MCF 10A (cell line): ENCODE measurements at regions not wholly inside any gene's neighbourhood (a gene's known extent, or its start where the extent isn't known, plus 50 kb on each side); places are given as distances from the start of the nearest gene placed in this dataset.

Experiments used
- BruUV-seq: library from RNA; stranded (reverse); fragments of 400-500 nt; replicated peaks from 2 replicates; lab custom pipeline; 2021; lab: Mats Ljungman, UMichigan
- CTCF ChIA-PET: fragments of 300-600 bp; sonication (Branson Sonifier 250); formaldehyde crosslinking; extraction: SDS; loops from one replicate; lab custom pipeline; 2021; ENCODE audit warnings: antibody characterized with exemption, inconsistent platforms; lab: Yijun Ruan, JAX
- POLR2A ChIA-PET: fragments of 300-600, 350-650 bp; sonication (Branson Sonifier 250); formaldehyde crosslinking; extraction: SDS; loops from one replicate; lab custom pipeline; 2020; ENCODE audit warnings: antibody characterized with exemption, inconsistent platforms; lab: Yijun Ruan, JAX
- DNase-seq: peaks from one replicate; pipeline ENCODE4 v3.0.0-alpha.2; 2018; ENCODE audit not compliant: unreplicated experiment
- H3K27ac Mint-ChIP-seq: one replicate; pipeline ENCODE4 v1.8.0; 2022; ENCODE audit warnings: mild to moderate bottlenecking, low read depth, mixed read lengths; ENCODE audit not compliant: unreplicated experiment
- H3K27me3 Mint-ChIP-seq: one replicate; pipeline ENCODE4 v1.8.0; 2022; ENCODE audit warnings: mixed read lengths; ENCODE audit not compliant: insufficient read depth, unreplicated experiment
- H3K36me3 Mint-ChIP-seq: one replicate; pipeline ENCODE4 v1.8.0; 2022; ENCODE audit warnings: mild to moderate bottlenecking, moderate library complexity, mixed read lengths; ENCODE audit not compliant: insufficient read depth, unreplicated experiment
- H3K4me1 Mint-ChIP-seq: one replicate; pipeline ENCODE4 v1.8.0; 2022; ENCODE audit warnings: mixed read lengths; ENCODE audit not compliant: insufficient read depth, unreplicated experiment
- H3K4me3 Mint-ChIP-seq: one replicate; pipeline ENCODE4 v1.8.0; 2022; ENCODE audit warnings: mild to moderate bottlenecking, moderate library complexity, mixed read lengths; ENCODE audit not compliant: unreplicated experiment
- H3K9me3 Mint-ChIP-seq: one replicate; pipeline ENCODE4 v1.8.0; 2022; ENCODE audit warnings: mixed read lengths; ENCODE audit not compliant: unreplicated experiment
- intact Hi-C: fragments of 100-400 bp; cut with micrococcal nuclease; formaldehyde crosslinking; loops from 2 replicates; pipeline ENCODE4 v1.14.1; 2022
- TF ChIP-seq, protein P1 (sequence below): fragments of 200-600 bp; IDR thresholded peaks from one replicate; pipeline ENCODE4 v1.8.0; 2022; ENCODE audit warnings: antibody characterized with exemption, mild to moderate bottlenecking; ENCODE audit not compliant: unreplicated experiment

- ChIA-PET POLR2A (interaction anchor here (0.6 kb wide), 1 partner anchor 229 kb away, joined by 4 read pairs; no protein-coding TSS in a partner anchor), CTCF (interaction anchor here (0.7 kb wide), 1 partner anchor 55 kb away, joined by 4 read pairs; no protein-coding TSS in a partner anchor)
- Mint-ChIP-seq H3K27me3 (peaks cover 13% of the 10 kb centered on the region), H3K4me1 (peaks cover 15% of the 10 kb centered on the region), H3K9me3 (peaks cover 5% of the 10 kb centered on the region), H3K36me3 (no peaks in the 10 kb centered on the region), H3K4me3 (no peak overlapping the region), H3K27ac (no peak overlapping the region)
- no peak for DNase-seq
- TF ChIP-seq, protein P1, sequence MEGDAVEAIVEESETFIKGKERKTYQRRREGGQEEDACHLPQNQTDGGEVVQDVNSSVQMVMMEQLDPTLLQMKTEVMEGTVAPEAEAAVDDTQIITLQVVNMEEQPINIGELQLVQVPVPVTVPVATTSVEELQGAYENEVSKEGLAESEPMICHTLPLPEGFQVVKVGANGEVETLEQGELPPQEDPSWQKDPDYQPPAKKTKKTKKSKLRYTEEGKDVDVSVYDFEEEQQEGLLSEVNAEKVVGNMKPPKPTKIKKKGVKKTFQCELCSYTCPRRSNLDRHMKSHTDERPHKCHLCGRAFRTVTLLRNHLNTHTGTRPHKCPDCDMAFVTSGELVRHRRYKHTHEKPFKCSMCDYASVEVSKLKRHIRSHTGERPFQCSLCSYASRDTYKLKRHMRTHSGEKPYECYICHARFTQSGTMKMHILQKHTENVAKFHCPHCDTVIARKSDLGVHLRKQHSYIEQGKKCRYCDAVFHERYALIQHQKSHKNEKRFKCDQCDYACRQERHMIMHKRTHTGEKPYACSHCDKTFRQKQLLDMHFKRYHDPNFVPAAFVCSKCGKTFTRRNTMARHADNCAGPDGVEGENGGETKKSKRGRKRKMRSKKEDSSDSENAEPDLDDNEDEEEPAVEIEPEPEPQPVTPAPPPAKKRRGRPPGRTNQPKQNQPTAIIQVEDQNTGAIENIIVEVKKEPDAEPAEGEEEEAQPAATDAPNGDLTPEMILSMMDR: no peak
- intact Hi-C loops: no loop called here
- BruUV-seq: no TSS peak
Observed at GRCh38 chr10:7491949-7492659, 81.3 kb upstream of the SFMBT2 start.

DNA sequence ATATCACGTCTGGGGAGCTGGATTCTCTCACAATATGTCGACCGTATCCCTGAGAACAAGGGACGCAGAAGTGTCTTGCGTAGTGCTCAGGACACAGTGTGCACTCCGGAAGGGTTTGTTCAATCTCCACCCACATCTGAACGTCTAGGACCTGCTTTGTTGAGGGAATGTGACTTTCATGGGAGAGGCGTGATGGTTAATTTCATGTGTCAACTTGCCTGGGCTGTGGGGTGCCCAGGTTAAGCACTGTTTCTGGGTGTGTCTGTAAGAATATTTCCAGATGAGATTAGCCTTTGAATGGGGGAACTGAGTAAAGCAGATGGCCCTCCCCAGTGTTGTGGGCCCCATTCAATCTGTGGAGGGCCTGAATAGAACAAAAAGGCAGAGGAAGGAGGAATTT, 80.4 kb upstream of the SFMBT2 start:
- no TSS peak for BruUV-seq
- CTCF ChIA-PET: no interaction called here
- TF ChIP-seq, protein P1: no peak
- POLR2A ChIA-PET: interaction anchor here (0.6 kb wide), 1 partner anchor 228 kb away, joined by 4 read pairs; no protein-coding TSS in a partner anchor
- Mint-ChIP-seq H3K9me3 (peaks cover 5% of the 10 kb centered on the region), H3K36me3 (no peaks in the 10 kb centered on the region), H3K27ac (no peak overlapping the region), H3K4me1 (peaks cover 15% of the 10 kb centered on the region), H3K4me3 (no peak overlapping the region), H3K27me3 (peaks cover 13% of the 10 kb centered on the region)
- peak; percentile 23 for DNase-seq
- intact Hi-C loops: no loop called here

- Mint-ChIP-seq H3K27me3 (no peaks in the 10 kb centered on the region), H3K27ac (peak overlapping the region; percentile 11), H3K4me3 (no peak overlapping the region), H3K9me3 (peaks cover 5% of the 10 kb centered on the region), H3K4me1 (peaks cover 15% of the 10 kb centered on the region), H3K36me3 (no peaks in the 10 kb centered on the region)
- peak; percentile 80 for DNase-seq
- ChIA-PET POLR2A (interaction anchor here (0.6 to 1.1 kb wide), 3 partner anchors 23 to 300 kb away, joined by 3 read pairs; partner anchors contain the start of gene ATP5F1C), CTCF (interaction anchor here (0.8 to 1.0 kb wide), 2 partner anchors 36 to 1527 kb away, joined by 4 to 5 read pairs; no protein-coding TSS in a partner anchor)
- no TSS peak for BruUV-seq
- intact Hi-C loops: no loop called here
- TF ChIP-seq, protein P1: no peak
Observed at GRCh38 chr10:7488418-7488829, 77.6 kb upstream of the SFMBT2 start.

DNA sequence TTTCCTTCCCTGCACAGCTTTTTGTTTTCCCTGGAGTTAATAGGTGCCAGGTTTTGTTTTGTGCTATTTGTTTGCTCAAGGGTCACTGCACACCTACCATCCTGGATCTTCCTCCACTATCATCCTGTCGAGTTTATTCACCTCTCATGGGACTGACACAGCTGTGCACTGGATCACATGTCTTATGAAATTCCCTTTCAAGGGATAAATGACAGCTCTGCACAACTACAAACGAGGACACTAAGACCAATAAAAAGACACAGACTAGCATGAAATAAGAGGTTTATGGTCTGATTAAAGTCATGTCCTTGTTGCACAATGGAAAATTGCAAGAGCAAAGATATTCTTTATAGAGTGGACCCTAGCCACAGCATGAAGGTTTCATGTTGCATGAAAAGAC, 76.7 kb upstream of the SFMBT2 start:
- no peak for DNase-seq
- Mint-ChIP-seq H3K9me3 (peaks cover 5% of the 10 kb centered on the region), H3K4me1 (peaks cover 15% of the 10 kb centered on the region), H3K36me3 (no peaks in the 10 kb centered on the region), H3K27me3 (no peaks in the 10 kb centered on the region), H3K27ac (no peak overlapping the region), H3K4me3 (no peak overlapping the region)
- CTCF ChIA-PET: no interaction called here
- intact Hi-C loops: no loop called here
- TF ChIP-seq, protein P1: no peak
- POLR2A ChIA-PET: no interaction called here
- no TSS peak for BruUV-seq
